ENCODE measurements at regions not wholly inside any gene's neighbourhood (a gene's known extent, or its start where the extent isn't known, plus 50 kb on each side); places are given as distances from the start of the nearest gene placed in this dataset.

- Mint-ChIP-seq H3K4me3 (no peak overlapping the region), H3K27ac (no peak overlapping the region), H3K27me3 (ENCODE audit: low read depth in 3 of 3) (no peaks in the 10 kb centered on the region), H3K4me1 (no peaks in the 10 kb centered on the region), H3K36me3 (no peaks in the 10 kb centered on the region), H3K9me3 (peaks cover 0 to 3% (median 0%) of the 10 kb centered on the region in 6 donors)
- no peak for DNase-seq
Measured at GRCh38 chr5:106610041-106610440, 1060.7 kb downstream of the EFNA5 start.

- no peak for DNase-seq
- Mint-ChIP-seq H3K4me1 (no peaks in the 10 kb centered on the region), H3K4me3 (no peak overlapping the region), H3K27ac (no peak overlapping the region), H3K9me3 (peaks cover 0 to 2% (median 0%) of the 10 kb centered on the region in 6 donors), H3K36me3 (no peaks in the 10 kb centered on the region), H3K27me3 (ENCODE audit: low read depth in 3 of 3) (no peaks in the 10 kb centered on the region)
Measured at GRCh38 chr5:106601620-106602019, 1069.1 kb downstream of the EFNA5 start.

- no peaks in the 10 kb centered on the region for H3K36me3 Mint-ChIP-seq
- H3K27me3 Mint-ChIP-seq (ENCODE audit: low read depth in 3 of 3): no peaks in the 10 kb centered on the region
- no peak overlapping the region for H3K4me3 Mint-ChIP-seq
- no peaks in the 10 kb centered on the region for H3K4me1 Mint-ChIP-seq
- no peak for DNase-seq
- H3K27ac Mint-ChIP-seq: no peak overlapping the region
- peaks cover 0 to 2% (median 0%) of the 10 kb centered on the region in 6 donors for H3K9me3 Mint-ChIP-seq
Measured at GRCh38 chr5:106600803-106601202, 1069.9 kb downstream of the EFNA5 start.

- Mint-ChIP-seq H3K36me3 (no peaks in the 10 kb centered on the region), H3K4me1 (no peaks in the 10 kb centered on the region), H3K9me3 (peaks cover 0 to 11% (median 0%) of the 10 kb centered on the region in 6 donors), H3K27ac (no peak overlapping the region), H3K4me3 (no peak overlapping the region), H3K27me3 (ENCODE audit: low read depth in 3 of 3) (no peaks in the 10 kb centered on the region)
- DNase-seq: no peak
Measured at GRCh38 chr5:106595864-106596263, 1074.9 kb downstream of the EFNA5 start.

GRCh38 chr5:106584268-106584667, 1086.5 kb downstream of the EFNA5 start:
- Mint-ChIP-seq H3K27ac (no peak overlapping the region), H3K27me3 (ENCODE audit: low read depth in 3 of 3) (peaks cover 0 to 2% (median 0%) of the 10 kb centered on the region in 3 donors), H3K4me3 (no peak overlapping the region), H3K9me3 (peaks cover 0 to 6% (median 2%) of the 10 kb centered on the region in 6 donors), H3K36me3 (no peaks in the 10 kb centered on the region), H3K4me1 (no peaks in the 10 kb centered on the region)
- no peak for DNase-seq

GRCh38 chr5:106578736-106579135, 1092.0 kb downstream of the EFNA5 start:
- Mint-ChIP-seq H3K4me1 (no peaks in the 10 kb centered on the region), H3K9me3 (peaks cover 0 to 2% (median 0%) of the 10 kb centered on the region in 6 donors), H3K27ac (no peak overlapping the region), H3K36me3 (no peaks in the 10 kb centered on the region), H3K4me3 (no peak overlapping the region), H3K27me3 (ENCODE audit: low read depth in 3 of 3) (peaks cover 0 to 1% (median 0%) of the 10 kb centered on the region in 3 donors)
- DNase-seq: no peak

GRCh38 chr5:106574820-106575219, 1095.9 kb downstream of the EFNA5 start:
- peaks cover 0 to 2% (median 1%) of the 10 kb centered on the region in 3 donors for H3K27me3 Mint-ChIP-seq (ENCODE audit: low read depth in 3 of 3)
- no peak overlapping the region for H3K27ac Mint-ChIP-seq
- no peak overlapping the region for H3K4me3 Mint-ChIP-seq
- H3K36me3 Mint-ChIP-seq: no peaks in the 10 kb centered on the region
- peaks cover 0 to 2% (median 0%) of the 10 kb centered on the region in 6 donors for H3K9me3 Mint-ChIP-seq
- no peaks in the 10 kb centered on the region for H3K4me1 Mint-ChIP-seq
- DNase-seq: no peak

GRCh38 chr5:106566031-106566430, 1104.7 kb downstream of the EFNA5 start:
- H3K4me1 Mint-ChIP-seq: no peaks in the 10 kb centered on the region

GRCh38 chr5:106545325-106545724, 1125.4 kb downstream of the EFNA5 start:
- Mint-ChIP-seq H3K27me3 (ENCODE audit: low read depth in 3 of 3) (no peaks in the 10 kb centered on the region), H3K36me3 (no peaks in the 10 kb centered on the region), H3K27ac (no peak overlapping the region), H3K4me3 (no peak overlapping the region), H3K9me3 (peaks cover 8 to 41% (median 21%) of the 10 kb centered on the region in 6 donors), H3K4me1 (no peaks in the 10 kb centered on the region)
- DNase-seq: no peak

More at GRCh38 chr5:106566031-106566430, 1104.7 kb downstream of the EFNA5 start:
- no peak overlapping the region for H3K4me3 Mint-ChIP-seq
- no peak overlapping the region for H3K27ac Mint-ChIP-seq
- no peaks in the 10 kb centered on the region for H3K36me3 Mint-ChIP-seq
- H3K9me3 Mint-ChIP-seq: peaks cover 0 to 14% (median 3%) of the 10 kb centered on the region in 6 donors
- DNase-seq: no peak
- no peaks in the 10 kb centered on the region for H3K27me3 Mint-ChIP-seq (ENCODE audit: low read depth in 3 of 3)

GRCh38 chr5:106543330-106543729, 1127.4 kb downstream of the EFNA5 start:
- Mint-ChIP-seq H3K9me3 (peaks cover 9 to 45% (median 26%) of the 10 kb centered on the region in 6 donors), H3K27ac (no peak overlapping the region), H3K4me1 (no peaks in the 10 kb centered on the region), H3K27me3 (ENCODE audit: low read depth in 3 of 3) (no peaks in the 10 kb centered on the region), H3K36me3 (no peaks in the 10 kb centered on the region), H3K4me3 (no peak overlapping the region)
- DNase-seq: no peak

GRCh38 chr5:106530150-106530549, 1140.6 kb downstream of the EFNA5 start:
- peaks cover 0 to 4% (median 1%) of the 10 kb centered on the region in 3 donors for H3K27me3 Mint-ChIP-seq (ENCODE audit: low read depth in 3 of 3)
- peaks cover 0 to 6% (median 2%) of the 10 kb centered on the region in 6 donors for H3K9me3 Mint-ChIP-seq
- no peaks in the 10 kb centered on the region for H3K36me3 Mint-ChIP-seq
- DNase-seq: no peak
- H3K4me1 Mint-ChIP-seq: no peaks in the 10 kb centered on the region
- no peak overlapping the region for H3K27ac Mint-ChIP-seq
- no peak overlapping the region for H3K4me3 Mint-ChIP-seq

- DNase-seq: no peak
- no peak overlapping the region for H3K27ac Mint-ChIP-seq
- H3K27me3 Mint-ChIP-seq (ENCODE audit: low read depth in 3 of 3): peaks cover 0 to 2% (median 0%) of the 10 kb centered on the region in 3 donors
- no peaks in the 10 kb centered on the region for H3K36me3 Mint-ChIP-seq
- no peak overlapping the region for H3K4me3 Mint-ChIP-seq
- no peaks in the 10 kb centered on the region for H3K4me1 Mint-ChIP-seq
- H3K9me3 Mint-ChIP-seq: no peaks in the 10 kb centered on the region
Measured at GRCh38 chr5:106525438-106525837, 1145.3 kb downstream of the EFNA5 start.

- Mint-ChIP-seq H3K27me3 (ENCODE audit: low read depth in 3 of 3) (peaks cover 0 to 3% (median 0%) of the 10 kb centered on the region in 3 donors), H3K9me3 (peaks cover 0 to 2% (median 0%) of the 10 kb centered on the region in 6 donors), H3K4me3 (no peak overlapping the region), H3K36me3 (no peaks in the 10 kb centered on the region), H3K27ac (no peak overlapping the region), H3K4me1 (no peaks in the 10 kb centered on the region)
- DNase-seq: no peak
Measured at GRCh38 chr5:106523852-106524251, 1146.9 kb downstream of the EFNA5 start.

GRCh38 chr5:106522296-106522695, 1148.4 kb downstream of the EFNA5 start:
- no peak for DNase-seq
- H3K9me3 Mint-ChIP-seq: peaks cover 0 to 2% (median 0%) of the 10 kb centered on the region in 6 donors
- H3K4me1 Mint-ChIP-seq: no peaks in the 10 kb centered on the region
- H3K27me3 Mint-ChIP-seq (ENCODE audit: low read depth in 3 of 3): peaks cover 0 to 3% (median 0%) of the 10 kb centered on the region in 3 donors
- no peaks in the 10 kb centered on the region for H3K36me3 Mint-ChIP-seq
- H3K4me3 Mint-ChIP-seq: no peak overlapping the region
- no peak overlapping the region for H3K27ac Mint-ChIP-seq

GRCh38 chr5:106521701-106522100, 1149.0 kb downstream of the EFNA5 start:
- H3K27ac Mint-ChIP-seq: no peak overlapping the region
- H3K27me3 Mint-ChIP-seq (ENCODE audit: low read depth in 3 of 3): peaks cover 0 to 3% (median 0%) of the 10 kb centered on the region in 3 donors
- DNase-seq: no peak
- no peaks in the 10 kb centered on the region for H3K4me1 Mint-ChIP-seq
- no peak overlapping the region for H3K4me3 Mint-ChIP-seq
- peaks cover 0 to 2% (median 0%) of the 10 kb centered on the region in 6 donors for H3K9me3 Mint-ChIP-seq
- H3K36me3 Mint-ChIP-seq: no peaks in the 10 kb centered on the region
